IMR-90 (cell line): ENCODE measurements at regions not wholly inside any gene's neighbourhood (a gene's known extent, or its start where the extent isn't known, plus 50 kb on each side); places are given as distances from the start of the nearest gene placed in this dataset.

Source experiments
- ATAC-seq: fragments of 200-7000 bp; cut with Tn5 transposase; 2 replicates; pipeline ENCODE4 v1.9.1; 2020; ENCODE audit warnings: low read depth, mild to moderate bottlenecking, moderate library complexity
- BruUV-seq: library from RNA; stranded (reverse); fragments of 400-500 nt; replicated peaks from 2 replicates; lab custom pipeline; 2021; lab: Mats Ljungman, UMichigan
- CTCF ChIA-PET: fragments of 300-600 bp; formaldehyde crosslinking; extraction: SDS; loops from one replicate; lab custom pipeline; 2021; ENCODE audit warnings: antibody characterized with exemption; lab: Yijun Ruan, JAX
- POLR2A ChIA-PET: fragments of 300-600 bp; sonication (Branson Sonifier 250); formaldehyde crosslinking; loops from one replicate; lab custom pipeline; 2022; ENCODE audit warnings: antibody characterized with exemption; ENCODE audit not compliant: unreplicated experiment; lab: Charles Lee
- DNase-seq: peaks from one replicate; pipeline ENCODE4 v3.0.0; 2013
- H2AFZ ChIP-seq: replicated peaks from 2 replicates; pipeline ENCODE3; 2013; ENCODE audit warnings: low read length, mild to moderate bottlenecking; ENCODE audit not compliant: poor library complexity
- H2AK5ac ChIP-seq: 2 replicates; pipeline ENCODE4 v1.6.1; 2013; ENCODE audit warnings: low read depth, low read length, inconsistent platforms
- H2AK9ac ChIP-seq: replicated peaks from 2 replicates; pipeline ENCODE3; 2013; ENCODE audit warnings: mild to moderate bottlenecking, low read depth, low read length, moderate library complexity; ENCODE audit not compliant: poor library complexity
- H2BK120ac ChIP-seq: 2 replicates; pipeline ENCODE4 v1.6.1; 2013; ENCODE audit warnings: low read depth, low read length, inconsistent platforms
- H2BK15ac ChIP-seq: 3 replicates; pipeline ENCODE4 v1.6.1; 2013; ENCODE audit warnings: low read depth, low read length, inconsistent platforms
- H2BK20ac ChIP-seq: 2 replicates; pipeline ENCODE4 v1.6.1; 2013; ENCODE audit warnings: low read depth, mild to moderate bottlenecking, inconsistent platforms, low read length, moderate library complexity
- H2BK5ac ChIP-seq: 2 replicates; pipeline ENCODE4 v1.6.1; 2013; ENCODE audit warnings: mild to moderate bottlenecking, low read depth, low read length, inconsistent platforms; ENCODE audit not compliant: poor library complexity, severe bottlenecking
- H3K14ac ChIP-seq: replicated peaks from 2 replicates; pipeline ENCODE4 v1.6.1; 2013; ENCODE audit warnings: low read depth, low read length, inconsistent platforms
- H3K18ac ChIP-seq: 2 replicates; pipeline ENCODE4 v1.6.1; 2013; ENCODE audit warnings: low read depth, low read length, control low read depth
- H3K23ac ChIP-seq: 2 replicates; pipeline ENCODE4 v1.6.1; 2013; ENCODE audit warnings: low read depth, low read length, inconsistent platforms
- H3K27ac ChIP-seq: 2 replicates; pipeline ENCODE4 v1.5.1; 2013; ENCODE audit warnings: mild to moderate bottlenecking, control low read depth, low read length; ENCODE audit not compliant: insufficient read depth
- H3K27me3 ChIP-seq: 2 replicates; pipeline ENCODE4 v1.6.1; 2013; ENCODE audit warnings: low read length; ENCODE audit not compliant: control insufficient read depth, insufficient read depth
- H3K36me3 ChIP-seq: 2 replicates; pipeline ENCODE4 v1.6.1; 2013; ENCODE audit warnings: low read length, mixed read lengths; ENCODE audit not compliant: control insufficient read depth, insufficient read depth
- H3K4ac ChIP-seq: 2 replicates; pipeline ENCODE4 v1.6.1; 2013; ENCODE audit warnings: low read depth, low read length, inconsistent platforms
- H3K4me1 ChIP-seq: 2 replicates; pipeline ENCODE4 v1.6.1; 2013; ENCODE audit warnings: low read length, mixed read lengths; ENCODE audit not compliant: control insufficient read depth, insufficient read depth
- H3K4me2 ChIP-seq: 2 replicates; pipeline ENCODE4 v1.6.1; 2013; ENCODE audit warnings: low read depth, mild to moderate bottlenecking, control low read depth, low read length, moderate library complexity
- H3K4me3 ChIP-seq: 2 replicates; pipeline ENCODE4 v1.5.1; 2013; ENCODE audit warnings: low read depth, mild to moderate bottlenecking, control low read depth, low read length, moderate library complexity; ENCODE audit not compliant: insufficient read depth
- H3K56ac ChIP-seq: 2 replicates; pipeline ENCODE4 v1.6.1; 2013; ENCODE audit warnings: low read length, inconsistent platforms; ENCODE audit not compliant: insufficient read depth; ENCODE audit errors: extremely low read depth
- H3K79me1 ChIP-seq, 2 experiments: 2 replicates each; pipeline ENCODE4 v1.6.1; 2013; ENCODE audit warnings: low read length in 2 of 2, inconsistent platforms in 1 of 2, low read depth in 1 of 2
- H3K9ac ChIP-seq: 2 replicates; pipeline ENCODE4 v1.6.1; 2013; ENCODE audit warnings: low read depth, low read length, control low read depth
- H3K9me1 ChIP-seq: 2 replicates; pipeline ENCODE4 v1.6.1; 2013; ENCODE audit warnings: low read length, inconsistent platforms; ENCODE audit not compliant: insufficient read depth
- H3K9me3 ChIP-seq: 2 replicates; pipeline ENCODE4 v1.6.1; 2013; ENCODE audit warnings: low read length; ENCODE audit not compliant: control insufficient read depth, insufficient read depth
- H4K20me1 ChIP-seq: 2 replicates; pipeline ENCODE4 v1.6.1; 2013; ENCODE audit warnings: low read length, inconsistent platforms; ENCODE audit not compliant: insufficient read depth
- H4K5ac ChIP-seq: 2 replicates; pipeline ENCODE4 v1.6.1; 2013; ENCODE audit warnings: mild to moderate bottlenecking, low read depth, low read length, control low read depth
- H4K8ac ChIP-seq, 2 experiments: 2 replicates each; pipeline ENCODE4 v1.6.1; 2013; ENCODE audit warnings: low read depth in 2 of 2, low read length in 2 of 2, control low read depth in 1 of 2, inconsistent platforms in 1 of 2
- H4K91ac ChIP-seq: 2 replicates; pipeline ENCODE4 v1.6.1; 2013; ENCODE audit warnings: low read depth, low read length, inconsistent platforms; ENCODE audit not compliant: insufficient read depth
- BHLHE40 ChIP-seq: fragments of 150-350 bp; IDR thresholded peaks from 2 replicates; pipeline ENCODE4 v1.6.1; 2016; ENCODE audit warnings: mild to moderate bottlenecking, low read depth, low read length
- CHD1 ChIP-seq: IDR thresholded peaks from 2 replicates; pipeline ENCODE4 v1.6.1; 2012; ENCODE audit warnings: low read depth, low read length, improper control_type of control experiment
- ELK1 ChIP-seq: fragments of 150-350 bp; IDR thresholded peaks from 2 replicates; pipeline ENCODE4 v1.6.1; 2016; ENCODE audit warnings: low read depth, mild to moderate bottlenecking, low read length, moderate library complexity, borderline replicate concordance
- MAFK ChIP-seq: IDR thresholded peaks from 2 replicates; pipeline ENCODE4 v1.6.1; 2012; ENCODE audit warnings: low read depth, low read length, improper control_type of control experiment
- MAZ ChIP-seq: IDR thresholded peaks from 2 replicates; pipeline ENCODE4 v1.6.1; 2012; ENCODE audit warnings: low read depth, mild to moderate bottlenecking, low read length, improper control_type of control experiment, moderate library complexity, borderline replicate concordance
- MXI1 ChIP-seq: IDR thresholded peaks from 2 replicates; pipeline ENCODE4 v1.6.1; 2012; ENCODE audit warnings: low read depth, mild to moderate bottlenecking, low read length, moderate library complexity, borderline replicate concordance
- NFE2L2 ChIP-seq: fragments of 150-350 bp; IDR thresholded peaks from 2 replicates; pipeline ENCODE4 v1.6.1; 2016; ENCODE audit warnings: low read depth, mild to moderate bottlenecking, low read length
- POLR2A ChIP-seq: IDR thresholded peaks from 2 replicates; pipeline ENCODE4 v1.6.1; 2012; ENCODE audit warnings: mild to moderate bottlenecking, low read depth, low read length
- WGBS, 2 experiments: methylation state at CpG; one replicate each; pipeline versions ENCODE4 v1.1.5 to v1.1.7; 2013; ENCODE audit warnings: missing lambda C conversion rate in 2 of 2; ENCODE audit not compliant: insufficient read length in 1 of 2; ENCODE audit errors: extremely low coverage in 2 of 2; 5-methylcytosine and 5-hydroxymethylcytosine counted together
- dilution Hi-C: fragments of 300-500 bp; cut with HindIII; formaldehyde crosslinking; loops from one replicate; pipeline ENCODE4 v1.14.3; 2018; ENCODE audit warnings: low sequenced_read_pairs; ENCODE audit not compliant: unreplicated experiment
- in situ Hi-C: fragments of 300-500 bp; cut with MboI; formaldehyde crosslinking; loops from 3 replicates; pipeline ENCODE4 v1.14.3; 2019; ENCODE audit warnings: low sequenced_read_pairs, inconsistent platforms, mixed read lengths
- intact Hi-C: fragments of 100-400 bp; cut with micrococcal nuclease; formaldehyde crosslinking; loops from 2 replicates; pipeline ENCODE4 v1.10.0; 2022

GRCh38 chr17:72476134-72476533 is 355.3 kb downstream of the SOX9 start:
- no TSS peak for BruUV-seq
- Histone ChIP-seq H4K91ac (no peak overlapping the region), H4K8ac (no peak overlapping the region), H4K20me1 (no peaks in the 10 kb centered on the region), H3K9me1 (no peaks in the 10 kb centered on the region), H2AK9ac (no peak overlapping the region), H3K27me3 (no peaks in the 10 kb centered on the region), H3K36me3 (no peaks in the 10 kb centered on the region), H3K79me1 (peaks cover 21 to 43% of the 10 kb centered on the region in 2 experiments), H3K4me3 (no peak overlapping the region), H2BK15ac (no peak overlapping the region), H2AFZ (no peak overlapping the region), H3K27ac (no peak overlapping the region), H3K23ac (no peak overlapping the region), H2BK120ac (no peak overlapping the region), H3K18ac (no peak overlapping the region), H3K4me1 (no peaks in the 10 kb centered on the region), H3K9ac (no peak overlapping the region), H2AK5ac (no peak overlapping the region), H2BK5ac (no peak overlapping the region), H3K4ac (no peak overlapping the region), H3K9me3 (no peaks in the 10 kb centered on the region), H3K14ac (no peak overlapping the region), H4K5ac (no peak overlapping the region), H3K4me2 (no peak overlapping the region), H3K56ac (no peak overlapping the region), H2BK20ac (no peak overlapping the region)
- DNase-seq (no peak), ATAC-seq (no peak)
- dilution Hi-C loops, result no loop called here
- POLR2A ChIA-PET, result no interaction called here
- TF ChIP-seq POLR2A (no peak), CHD1 (no peak), MAFK (no peak), BHLHE40 (no peak), MXI1 (no peak), MAZ (no peak), ELK1 (no peak), NFE2L2 (no peak)
- in situ Hi-C loops, result no loop called here
- WGBS, 2 experiments, result 67% methylated on average over 1 of the region's 9 CpGs; no CpG with 5 or more reads in 1 of the 2 experiments
- intact Hi-C loops, result no loop called here
- CTCF ChIA-PET, result no interaction called here
